WTC11 (cell line): ENCODE measurements at regions not wholly inside any gene's neighbourhood (a gene's known extent, or its start where the extent isn't known, plus 50 kb on each side); places are given as distances from the start of the nearest gene placed in this dataset.

Source experiments
- ATAC-seq: fragments of 200-7000 bp; cut with Tn5 transposase; 2 replicates; pipeline ENCODE4 v1.10.0; 2021; ENCODE audit warnings: mild to moderate bottlenecking, moderate library complexity
- CTCF ChIA-PET: fragments of 300-600 bp; sonication (Branson Sonifier 250); formaldehyde crosslinking; loops from one replicate; lab custom pipeline; 2021; ENCODE audit warnings: antibody characterized with exemption; lab: Charles Lee
- POLR2A ChIA-PET: fragments of 350-600 bp; sonication (Branson Sonifier 250); formaldehyde crosslinking; loops from one replicate; lab custom pipeline; 2021; ENCODE audit warnings: antibody characterized with exemption; lab: Charles Lee
- DNase-seq: peaks from one replicate; pipeline ENCODE4 v3.0.0; 2021; ENCODE audit warnings: low spot score
- H3K27ac Mint-ChIP-seq: 2 replicates; pipeline ENCODE4 v1.8.0; 2021; ENCODE audit warnings: mixed read lengths
- H3K27me3 Mint-ChIP-seq: 2 replicates; pipeline ENCODE4 v1.8.0; 2021; ENCODE audit warnings: low read depth, mild to moderate bottlenecking, moderate library complexity, mixed read lengths
- H3K36me3 Mint-ChIP-seq: 2 replicates; pipeline ENCODE4 v1.8.0; 2021; ENCODE audit warnings: mixed read lengths
- H3K4me1 Mint-ChIP-seq: 2 replicates; pipeline ENCODE4 v1.8.0; 2022; ENCODE audit warnings: mixed read lengths
- H3K4me3 Mint-ChIP-seq: 2 replicates; pipeline ENCODE4 v1.8.0; 2021; ENCODE audit warnings: mild to moderate bottlenecking, moderate library complexity, mixed read lengths
- H3K9me3 Mint-ChIP-seq: 2 replicates; pipeline ENCODE4 v1.8.0; 2021; ENCODE audit warnings: mixed read lengths
- CREB1 ChIP-seq: sonication (generic); formaldehyde crosslinking; IDR thresholded peaks from 2 replicates; pipeline ENCODE4 v1.8.0; 2023; ENCODE audit warnings: mild to moderate bottlenecking, missing genetic modification reagents
- GRHL2 ChIP-seq: fragments of 250-450 bp; sonication (Bioruptor Pico); IDR thresholded peaks from 2 replicates; pipeline ENCODE4 v1.8.0; 2022; ENCODE audit warnings: mild to moderate bottlenecking, moderate library complexity; ENCODE audit not compliant: insufficient replicate concordance, severe bottlenecking
- HMGA2 ChIP-seq: fragments of 250-450 bp; sonication (Bioruptor Pico); IDR thresholded peaks from 2 replicates; pipeline ENCODE4 v1.4.0; 2021; ENCODE audit warnings: mild to moderate bottlenecking, moderate library complexity
- NFATC4 ChIP-seq: fragments of 250-450 bp; sonication (Bioruptor Pico); IDR thresholded peaks from 2 replicates; pipeline ENCODE4 v1.9.0; 2021; ENCODE audit warnings: mild to moderate bottlenecking
- SP1 ChIP-seq: sonication (generic); formaldehyde crosslinking; conservative IDR thresholded peaks from 2 replicates; pipeline ENCODE4 v1.8.1; 2022; ENCODE audit warnings: missing genetic modification reagents
- TCF7 ChIP-seq: sonication (generic); formaldehyde crosslinking; IDR thresholded peaks from 2 replicates; pipeline ENCODE4 v1.8.0; 2022; ENCODE audit warnings: mild to moderate bottlenecking, low read depth, missing genetic modification reagents, moderate library complexity
- TEAD1 ChIP-seq: sonication (generic); formaldehyde crosslinking; IDR thresholded peaks from 2 replicates; pipeline ENCODE4 v1.8.0; 2022; ENCODE audit warnings: mild to moderate bottlenecking, missing genetic modification reagents
- ZBTB21 ChIP-seq: sonication (generic); formaldehyde crosslinking; IDR thresholded peaks from 2 replicates; pipeline ENCODE4 v1.8.1; 2023; ENCODE audit warnings: mild to moderate bottlenecking, missing genetic modification reagents, borderline replicate concordance
- ZNF219 ChIP-seq: sonication (generic); formaldehyde crosslinking; IDR thresholded peaks from 2 replicates; pipeline ENCODE4 v1.8.0; 2023; ENCODE audit warnings: missing genetic modification reagents, mild to moderate bottlenecking, borderline replicate concordance
- ZNF263 ChIP-seq: sonication (generic); formaldehyde crosslinking; IDR thresholded peaks from 2 replicates; pipeline ENCODE4 v1.8.1; 2022; ENCODE audit warnings: low read depth, mild to moderate bottlenecking, moderate library complexity, missing genetic modification reagents
- ZNF317 ChIP-seq: sonication (generic); formaldehyde crosslinking; IDR thresholded peaks from 2 replicates; pipeline ENCODE4 v1.8.1; 2023; ENCODE audit warnings: low read depth, mild to moderate bottlenecking, moderate library complexity, missing genetic modification reagents, borderline replicate concordance
- ZNF423 ChIP-seq: fragments of 250-450 bp; sonication (Bioruptor Pico); IDR thresholded peaks from 2 replicates; pipeline ENCODE4 v2.1.2; 2022; ENCODE audit warnings: mild to moderate bottlenecking, moderate library complexity
- TF ChIP-seq, protein P1 (sequence below): sonication (generic); formaldehyde crosslinking; IDR thresholded peaks from 2 replicates; pipeline ENCODE4 v1.8.1; 2023; ENCODE audit warnings: mild to moderate bottlenecking, missing genetic modification reagents, borderline replicate concordance
- TF ChIP-seq, protein P2 (sequence below): fragments of 250-450 bp; sonication (Bioruptor Pico); IDR thresholded peaks from 2 replicates; pipeline ENCODE4 v1.9.0; 2021; ENCODE audit warnings: mild to moderate bottlenecking
- TF ChIP-seq, protein P3 (sequence below): sonication (generic); formaldehyde crosslinking; conservative IDR thresholded peaks from 2 replicates; pipeline ENCODE4 v1.8.1; 2022; ENCODE audit warnings: mild to moderate bottlenecking, missing genetic modification reagents
- TF ChIP-seq, protein P4 (sequence below): sonication (generic); formaldehyde crosslinking; IDR thresholded peaks from 2 replicates; pipeline ENCODE4 v1.8.0; 2022; ENCODE audit warnings: missing genetic modification reagents
- TF ChIP-seq, protein P5 (sequence below): sonication (generic); formaldehyde crosslinking; IDR thresholded peaks from 2 replicates; pipeline ENCODE4 v1.8.0; 2022; ENCODE audit warnings: mild to moderate bottlenecking, missing genetic modification reagents
- TF ChIP-seq, protein P6 (sequence below): sonication (generic); formaldehyde crosslinking; IDR thresholded peaks from 2 replicates; pipeline ENCODE4 v1.8.1; 2023; ENCODE audit warnings: mild to moderate bottlenecking, moderate library complexity, missing genetic modification reagents
- TF ChIP-seq, protein P7 (sequence below): sonication (generic); formaldehyde crosslinking; IDR thresholded peaks from 2 replicates; pipeline ENCODE4 v1.8.1; 2023; ENCODE audit warnings: mild to moderate bottlenecking, missing genetic modification reagents

DNA sequence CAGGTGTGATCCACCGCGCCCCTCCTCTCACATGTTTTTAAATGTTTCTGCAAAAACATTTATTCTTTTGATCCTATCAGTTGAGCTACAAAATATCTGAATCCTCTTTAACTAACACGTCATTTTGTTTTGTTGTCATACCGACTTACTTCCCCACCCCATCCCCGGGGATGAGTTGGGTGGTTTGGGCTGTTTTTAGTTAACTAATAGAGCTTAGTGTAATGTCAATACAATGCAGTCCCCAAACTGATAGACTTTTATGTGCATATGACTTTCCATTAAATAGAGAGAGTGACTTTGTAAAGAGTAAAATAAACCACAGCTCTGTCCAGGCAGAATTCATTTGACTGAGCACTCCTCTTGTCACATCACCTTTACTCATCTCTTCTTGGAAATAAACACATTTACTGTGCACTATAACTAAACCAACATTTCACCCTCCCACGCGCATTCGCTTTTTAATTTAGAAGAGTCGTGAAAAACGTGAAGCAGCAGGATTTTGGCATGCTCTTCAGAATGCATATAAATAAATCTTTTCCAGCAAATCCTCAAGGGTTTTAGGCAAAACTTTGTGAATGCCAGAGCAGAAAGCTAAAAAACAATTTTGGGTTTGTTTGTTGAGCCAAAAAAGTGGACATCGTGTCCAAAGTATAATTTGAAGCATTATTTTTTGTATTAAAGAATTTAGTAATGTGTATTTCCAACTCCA lies 187.4 kb upstream of the MGMT start (continued):
- TF ChIP-seq, protein P1, sequence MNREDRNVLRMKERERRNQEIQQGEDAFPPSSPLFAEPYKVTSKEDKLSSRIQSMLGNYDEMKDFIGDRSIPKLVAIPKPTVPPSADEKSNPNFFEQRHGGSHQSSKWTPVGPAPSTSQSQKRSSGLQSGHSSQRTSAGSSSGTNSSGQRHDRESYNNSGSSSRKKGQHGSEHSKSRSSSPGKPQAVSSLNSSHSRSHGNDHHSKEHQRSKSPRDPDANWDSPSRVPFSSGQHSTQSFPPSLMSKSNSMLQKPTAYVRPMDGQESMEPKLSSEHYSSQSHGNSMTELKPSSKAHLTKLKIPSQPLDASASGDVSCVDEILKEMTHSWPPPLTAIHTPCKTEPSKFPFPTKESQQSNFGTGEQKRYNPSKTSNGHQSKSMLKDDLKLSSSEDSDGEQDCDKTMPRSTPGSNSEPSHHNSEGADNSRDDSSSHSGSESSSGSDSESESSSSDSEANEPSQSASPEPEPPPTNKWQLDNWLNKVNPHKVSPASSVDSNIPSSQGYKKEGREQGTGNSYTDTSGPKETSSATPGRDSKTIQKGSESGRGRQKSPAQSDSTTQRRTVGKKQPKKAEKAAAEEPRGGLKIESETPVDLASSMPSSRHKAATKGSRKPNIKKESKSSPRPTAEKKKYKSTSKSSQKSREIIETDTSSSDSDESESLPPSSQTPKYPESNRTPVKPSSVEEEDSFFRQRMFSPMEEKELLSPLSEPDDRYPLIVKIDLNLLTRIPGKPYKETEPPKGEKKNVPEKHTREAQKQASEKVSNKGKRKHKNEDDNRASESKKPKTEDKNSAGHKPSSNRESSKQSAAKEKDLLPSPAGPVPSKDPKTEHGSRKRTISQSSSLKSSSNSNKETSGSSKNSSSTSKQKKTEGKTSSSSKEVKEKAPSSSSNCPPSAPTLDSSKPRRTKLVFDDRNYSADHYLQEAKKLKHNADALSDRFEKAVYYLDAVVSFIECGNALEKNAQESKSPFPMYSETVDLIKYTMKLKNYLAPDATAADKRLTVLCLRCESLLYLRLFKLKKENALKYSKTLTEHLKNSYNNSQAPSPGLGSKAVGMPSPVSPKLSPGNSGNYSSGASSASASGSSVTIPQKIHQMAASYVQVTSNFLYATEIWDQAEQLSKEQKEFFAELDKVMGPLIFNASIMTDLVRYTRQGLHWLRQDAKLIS (CRISPR knock-in tag) = no peak
- TF ChIP-seq TCF7 (no peak), TEAD1 (CRISPR knock-in tag) (no peak), ZBTB21 (CRISPR knock-in tag) (no peak)
- TF ChIP-seq, protein P2, sequence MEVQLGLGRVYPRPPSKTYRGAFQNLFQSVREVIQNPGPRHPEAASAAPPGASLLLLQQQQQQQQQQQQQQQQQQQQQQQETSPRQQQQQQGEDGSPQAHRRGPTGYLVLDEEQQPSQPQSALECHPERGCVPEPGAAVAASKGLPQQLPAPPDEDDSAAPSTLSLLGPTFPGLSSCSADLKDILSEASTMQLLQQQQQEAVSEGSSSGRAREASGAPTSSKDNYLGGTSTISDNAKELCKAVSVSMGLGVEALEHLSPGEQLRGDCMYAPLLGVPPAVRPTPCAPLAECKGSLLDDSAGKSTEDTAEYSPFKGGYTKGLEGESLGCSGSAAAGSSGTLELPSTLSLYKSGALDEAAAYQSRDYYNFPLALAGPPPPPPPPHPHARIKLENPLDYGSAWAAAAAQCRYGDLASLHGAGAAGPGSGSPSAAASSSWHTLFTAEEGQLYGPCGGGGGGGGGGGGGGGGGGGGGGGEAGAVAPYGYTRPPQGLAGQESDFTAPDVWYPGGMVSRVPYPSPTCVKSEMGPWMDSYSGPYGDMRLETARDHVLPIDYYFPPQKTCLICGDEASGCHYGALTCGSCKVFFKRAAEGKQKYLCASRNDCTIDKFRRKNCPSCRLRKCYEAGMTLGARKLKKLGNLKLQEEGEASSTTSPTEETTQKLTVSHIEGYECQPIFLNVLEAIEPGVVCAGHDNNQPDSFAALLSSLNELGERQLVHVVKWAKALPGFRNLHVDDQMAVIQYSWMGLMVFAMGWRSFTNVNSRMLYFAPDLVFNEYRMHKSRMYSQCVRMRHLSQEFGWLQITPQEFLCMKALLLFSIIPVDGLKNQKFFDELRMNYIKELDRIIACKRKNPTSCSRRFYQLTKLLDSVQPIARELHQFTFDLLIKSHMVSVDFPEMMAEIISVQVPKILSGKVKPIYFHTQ (CRISPR knock-in tag) = no peak
- TF ChIP-seq, protein P3, sequence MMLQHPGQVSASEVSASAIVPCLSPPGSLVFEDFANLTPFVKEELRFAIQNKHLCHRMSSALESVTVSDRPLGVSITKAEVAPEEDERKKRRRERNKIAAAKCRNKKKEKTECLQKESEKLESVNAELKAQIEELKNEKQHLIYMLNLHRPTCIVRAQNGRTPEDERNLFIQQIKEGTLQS = no peak

DNA sequence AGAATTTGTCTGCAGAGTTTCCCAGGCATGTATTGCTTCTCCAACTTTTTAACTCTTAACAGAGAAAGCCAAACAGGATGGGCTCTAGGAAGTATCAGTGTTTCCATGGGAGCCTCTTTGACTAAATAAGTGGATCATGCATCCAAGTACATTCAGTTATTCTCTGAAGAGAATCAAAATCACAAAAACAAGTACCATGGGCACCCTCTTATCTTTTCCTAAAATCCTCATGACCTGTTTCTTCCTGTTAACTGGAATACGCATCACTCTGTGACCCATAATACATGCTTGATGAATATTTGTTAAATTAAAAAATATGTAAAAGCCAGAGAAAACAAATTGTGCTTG lies 186.9 kb upstream of the MGMT start:
- Mint-ChIP-seq H3K9me3 (peaks cover 22% of the 10 kb centered on the region), H3K27me3 (no peaks in the 10 kb centered on the region), H3K27ac (no peak overlapping the region), H3K4me1 (peaks cover 2% of the 10 kb centered on the region), H3K4me3 (no peak overlapping the region), H3K36me3 (peaks cover 3% of the 10 kb centered on the region)
- ATAC-seq = no peak
- ChIA-PET CTCF (no interaction called here), POLR2A (no interaction called here)
- no peak for DNase-seq
- TF ChIP-seq, protein P4, sequence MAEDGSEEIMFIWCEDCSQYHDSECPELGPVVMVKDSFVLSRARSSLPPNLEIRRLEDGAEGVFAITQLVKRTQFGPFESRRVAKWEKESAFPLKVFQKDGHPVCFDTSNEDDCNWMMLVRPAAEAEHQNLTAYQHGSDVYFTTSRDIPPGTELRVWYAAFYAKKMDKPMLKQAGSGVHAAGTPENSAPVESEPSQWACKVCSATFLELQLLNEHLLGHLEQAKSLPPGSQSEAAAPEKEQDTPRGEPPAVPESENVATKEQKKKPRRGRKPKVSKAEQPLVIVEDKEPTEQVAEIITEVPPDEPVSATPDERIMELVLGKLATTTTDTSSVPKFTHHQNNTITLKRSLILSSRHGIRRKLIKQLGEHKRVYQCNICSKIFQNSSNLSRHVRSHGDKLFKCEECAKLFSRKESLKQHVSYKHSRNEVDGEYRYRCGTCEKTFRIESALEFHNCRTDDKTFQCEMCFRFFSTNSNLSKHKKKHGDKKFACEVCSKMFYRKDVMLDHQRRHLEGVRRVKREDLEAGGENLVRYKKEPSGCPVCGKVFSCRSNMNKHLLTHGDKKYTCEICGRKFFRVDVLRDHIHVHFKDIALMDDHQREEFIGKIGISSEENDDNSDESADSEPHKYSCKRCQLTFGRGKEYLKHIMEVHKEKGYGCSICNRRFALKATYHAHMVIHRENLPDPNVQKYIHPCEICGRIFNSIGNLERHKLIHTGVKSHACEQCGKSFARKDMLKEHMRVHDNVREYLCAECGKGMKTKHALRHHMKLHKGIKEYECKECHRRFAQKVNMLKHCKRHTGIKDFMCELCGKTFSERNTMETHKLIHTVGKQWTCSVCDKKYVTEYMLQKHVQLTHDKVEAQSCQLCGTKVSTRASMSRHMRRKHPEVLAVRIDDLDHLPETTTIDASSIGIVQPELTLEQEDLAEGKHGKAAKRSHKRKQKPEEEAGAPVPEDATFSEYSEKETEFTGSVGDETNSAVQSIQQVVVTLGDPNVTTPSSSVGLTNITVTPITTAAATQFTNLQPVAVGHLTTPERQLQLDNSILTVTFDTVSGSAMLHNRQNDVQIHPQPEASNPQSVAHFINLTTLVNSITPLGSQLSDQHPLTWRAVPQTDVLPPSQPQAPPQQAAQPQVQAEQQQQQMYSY (CRISPR knock-in tag) = no peak
- TF ChIP-seq CREB1 (no peak), NFATC4 (CRISPR knock-in tag) (no peak), SP1 (no peak), GRHL2 (no peak), ZNF423 (no peak), HMGA2 (no peak)

DNA sequence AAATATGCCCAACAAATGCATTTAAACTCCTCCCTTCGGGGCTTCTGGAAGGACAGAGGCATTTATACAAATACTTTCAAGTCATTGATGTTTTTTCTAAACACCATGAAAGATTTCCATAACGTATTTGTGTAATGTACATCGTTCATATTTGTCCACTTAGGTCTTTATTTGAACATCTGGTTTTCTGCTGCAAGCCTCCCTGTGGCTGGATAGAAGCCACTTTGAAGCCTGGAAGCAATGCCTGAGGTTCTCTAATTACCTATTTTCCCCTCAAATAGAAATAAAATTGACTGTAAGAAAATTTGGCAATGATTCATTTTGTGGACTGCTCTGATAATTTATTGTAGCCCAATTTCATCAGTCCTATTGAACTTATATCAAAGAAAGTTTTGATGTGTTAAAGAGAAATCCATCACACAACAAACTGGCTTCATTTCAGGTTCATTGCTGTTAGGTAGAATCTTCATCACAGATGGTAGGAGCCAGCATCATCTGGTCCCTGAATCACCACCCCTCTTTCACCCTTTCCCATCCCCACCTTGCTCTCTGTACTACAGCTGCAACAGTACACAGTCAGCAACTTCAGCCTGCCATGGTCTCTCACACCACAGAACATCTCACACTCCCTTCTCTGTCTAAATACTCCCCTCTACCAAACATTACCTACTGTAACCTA lies 186.0 kb upstream of the MGMT start:
- H3K27me3 Mint-ChIP-seq = no peaks in the 10 kb centered on the region
- CTCF ChIA-PET = no interaction called here
- no peak for DNase-seq
- no peak for ATAC-seq
- peaks cover 29% of the 10 kb centered on the region for H3K9me3 Mint-ChIP-seq
- no peak overlapping the region for H3K27ac Mint-ChIP-seq
- peaks cover 3% of the 10 kb centered on the region for H3K36me3 Mint-ChIP-seq
- POLR2A ChIA-PET = no interaction called here
- H3K4me3 Mint-ChIP-seq = no peak overlapping the region
- H3K4me1 Mint-ChIP-seq = no peaks in the 10 kb centered on the region
- TF ChIP-seq ZNF317 (CRISPR knock-in tag) (no peak), ZNF219 (CRISPR knock-in tag) (no peak), ZNF263 (CRISPR knock-in tag) (no peak)
- TF ChIP-seq, protein P5, sequence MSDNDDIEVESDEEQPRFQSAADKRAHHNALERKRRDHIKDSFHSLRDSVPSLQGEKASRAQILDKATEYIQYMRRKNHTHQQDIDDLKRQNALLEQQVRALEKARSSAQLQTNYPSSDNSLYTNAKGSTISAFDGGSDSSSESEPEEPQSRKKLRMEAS (CRISPR knock-in tag) = no peak
- TF ChIP-seq, protein P6, sequence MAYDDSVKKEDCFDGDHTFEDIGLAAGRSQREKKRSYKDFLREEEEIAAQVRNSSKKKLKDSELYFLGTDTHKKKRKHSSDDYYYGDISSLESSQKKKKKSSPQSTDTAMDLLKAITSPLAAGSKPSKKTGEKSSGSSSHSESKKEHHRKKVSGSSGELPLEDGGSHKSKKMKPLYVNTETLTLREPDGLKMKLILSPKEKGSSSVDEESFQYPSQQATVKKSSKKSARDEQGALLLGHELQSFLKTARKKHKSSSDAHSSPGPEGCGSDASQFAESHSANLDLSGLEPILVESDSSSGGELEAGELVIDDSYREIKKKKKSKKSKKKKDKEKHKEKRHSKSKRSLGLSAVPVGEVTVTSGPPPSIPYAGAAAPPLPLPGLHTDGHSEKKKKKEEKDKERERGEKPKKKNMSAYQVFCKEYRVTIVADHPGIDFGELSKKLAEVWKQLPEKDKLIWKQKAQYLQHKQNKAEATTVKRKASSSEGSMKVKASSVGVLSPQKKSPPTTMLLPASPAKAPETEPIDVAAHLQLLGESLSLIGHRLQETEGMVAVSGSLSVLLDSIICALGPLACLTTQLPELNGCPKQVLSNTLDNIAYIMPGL = no peak
- TF ChIP-seq, protein P7, sequence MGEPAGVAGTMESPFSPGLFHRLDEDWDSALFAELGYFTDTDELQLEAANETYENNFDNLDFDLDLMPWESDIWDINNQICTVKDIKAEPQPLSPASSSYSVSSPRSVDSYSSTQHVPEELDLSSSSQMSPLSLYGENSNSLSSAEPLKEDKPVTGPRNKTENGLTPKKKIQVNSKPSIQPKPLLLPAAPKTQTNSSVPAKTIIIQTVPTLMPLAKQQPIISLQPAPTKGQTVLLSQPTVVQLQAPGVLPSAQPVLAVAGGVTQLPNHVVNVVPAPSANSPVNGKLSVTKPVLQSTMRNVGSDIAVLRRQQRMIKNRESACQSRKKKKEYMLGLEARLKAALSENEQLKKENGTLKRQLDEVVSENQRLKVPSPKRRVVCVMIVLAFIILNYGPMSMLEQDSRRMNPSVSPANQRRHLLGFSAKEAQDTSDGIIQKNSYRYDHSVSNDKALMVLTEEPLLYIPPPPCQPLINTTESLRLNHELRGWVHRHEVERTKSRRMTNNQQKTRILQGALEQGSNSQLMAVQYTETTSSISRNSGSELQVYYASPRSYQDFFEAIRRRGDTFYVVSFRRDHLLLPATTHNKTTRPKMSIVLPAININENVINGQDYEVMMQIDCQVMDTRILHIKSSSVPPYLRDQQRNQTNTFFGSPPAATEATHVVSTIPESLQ = no peak
